Effector CD4-positive, alpha-beta T cell (primary cell): ENCODE measurements at regions not wholly inside any gene's neighbourhood (a gene's known extent, or its start where the extent isn't known, plus 50 kb on each side); places are given as distances from the start of the nearest gene placed in this dataset.
"Not testable (repeated sequence)": the region's sequence is repeated elsewhere in the genome, so short reads cannot be mapped to it uniquely, and the experiment has no call there.

Experiments used
- DNase-seq: peaks from one replicate; pipeline ENCODE4 v3.0.0-alpha.2; 2020

DNA sequence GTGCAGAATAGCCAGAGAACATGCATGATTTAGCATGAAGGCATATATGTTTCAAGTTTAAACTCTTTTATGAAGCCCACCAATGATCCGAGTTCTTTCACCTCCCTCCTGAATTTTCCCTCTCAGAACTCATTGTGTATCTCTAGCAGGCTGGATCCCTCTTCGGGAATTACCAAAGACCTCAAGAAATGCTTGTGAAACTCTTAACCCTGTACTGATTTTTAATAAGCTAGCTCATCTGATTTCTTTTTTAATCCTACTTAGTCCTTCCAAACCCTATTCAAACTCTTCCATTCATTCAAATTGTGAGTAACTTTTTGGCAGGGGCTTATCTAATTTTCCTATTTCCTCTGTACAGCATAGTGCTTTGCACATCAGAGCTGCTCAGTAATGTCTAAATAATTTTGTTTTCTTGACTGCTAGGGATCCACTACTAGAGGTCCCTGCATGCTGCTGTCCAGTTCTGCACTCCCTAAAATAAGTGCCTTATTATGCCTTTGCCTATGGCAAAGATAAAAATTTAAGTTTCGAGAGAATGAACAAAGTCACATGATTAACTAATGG, 723.8 kb downstream of the CDH11 start:
- no peak for DNase-seq

DNA sequence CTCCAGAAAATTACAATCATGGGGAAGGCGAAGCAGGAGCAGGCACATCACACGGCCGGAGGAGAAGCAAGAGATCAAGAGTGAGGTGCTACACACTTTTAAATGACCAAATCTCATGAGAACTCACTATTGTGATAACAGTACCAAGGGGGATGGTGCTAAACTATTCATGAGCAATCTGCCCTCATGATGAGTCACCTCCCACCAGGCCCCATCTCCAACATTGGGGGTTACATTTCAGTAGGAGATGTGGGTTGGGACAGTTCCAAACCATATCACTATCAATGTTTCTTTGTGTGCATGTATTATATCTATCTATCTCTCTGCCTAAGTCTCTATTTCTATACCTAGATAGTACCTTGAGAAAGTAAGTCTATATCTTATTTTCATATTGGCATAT, 724.8 kb downstream of the CDH11 start:
- DNase-seq, result no peak

DNA sequence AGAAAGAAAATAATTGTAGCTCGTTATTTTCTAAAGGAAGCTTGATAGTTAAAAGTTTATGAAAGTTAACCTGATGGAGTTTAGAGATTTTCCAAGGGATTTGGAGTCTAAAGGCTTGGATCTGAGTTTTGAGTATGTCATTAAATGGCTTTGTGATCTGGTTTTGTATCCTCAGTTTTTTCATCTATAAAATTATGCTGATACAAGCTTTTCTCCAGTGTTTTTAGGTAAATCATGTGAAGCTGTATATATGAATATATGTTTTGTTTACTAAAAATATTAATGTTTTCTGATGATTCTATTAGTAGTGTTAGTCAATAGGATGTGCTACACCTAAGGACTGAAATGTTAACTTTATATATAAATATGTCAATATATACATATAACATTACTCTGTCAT, 727.8 kb downstream of the CDH11 start:
- DNase-seq, result no peak

DNA sequence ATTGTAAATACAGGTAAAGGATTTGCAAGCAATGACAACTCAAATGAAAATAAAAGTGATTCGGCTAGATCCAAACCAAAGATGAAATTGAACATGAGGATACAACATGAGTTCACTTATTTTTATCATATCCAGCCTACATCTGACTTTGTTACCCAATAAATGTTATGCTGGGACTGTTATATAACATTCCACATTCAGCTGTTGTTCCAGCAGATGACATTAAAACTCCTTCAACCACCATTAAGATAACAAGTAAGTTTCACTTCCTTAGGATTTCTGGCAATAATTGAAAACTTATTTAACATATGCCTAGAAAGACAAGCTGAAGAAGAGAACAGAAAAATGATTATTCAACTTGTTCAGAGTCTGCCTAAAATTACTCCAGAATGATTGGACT, 729.4 kb downstream of the CDH11 start:
- DNase-seq, result no peak

DNA sequence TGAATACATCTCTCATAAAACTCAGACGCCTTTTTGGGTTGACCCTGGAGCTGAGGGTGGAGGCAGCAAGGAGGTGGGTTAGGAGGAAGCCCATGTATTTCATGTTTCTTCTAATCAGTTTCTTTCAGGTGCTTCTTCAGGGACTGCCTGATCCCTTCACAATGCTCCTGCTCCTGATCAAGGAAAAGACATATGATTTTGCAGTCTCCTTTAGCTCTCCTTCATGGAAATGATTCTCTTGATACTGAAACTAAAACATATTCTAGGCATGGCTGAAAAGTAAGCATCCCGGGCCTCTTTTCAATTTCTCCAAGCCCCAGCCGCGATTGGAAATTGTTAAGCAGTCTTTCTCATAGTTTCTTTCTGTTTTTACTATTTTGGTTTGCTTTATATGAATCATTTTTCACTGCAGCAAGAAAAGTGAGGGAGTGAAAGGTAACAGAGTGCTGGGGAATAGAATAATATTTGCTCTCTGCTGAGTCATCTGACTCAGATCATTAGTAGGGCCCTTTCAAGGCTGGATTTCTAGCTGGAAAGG, 730.7 kb downstream of the CDH11 start:
- DNase-seq, result no peak

DNA sequence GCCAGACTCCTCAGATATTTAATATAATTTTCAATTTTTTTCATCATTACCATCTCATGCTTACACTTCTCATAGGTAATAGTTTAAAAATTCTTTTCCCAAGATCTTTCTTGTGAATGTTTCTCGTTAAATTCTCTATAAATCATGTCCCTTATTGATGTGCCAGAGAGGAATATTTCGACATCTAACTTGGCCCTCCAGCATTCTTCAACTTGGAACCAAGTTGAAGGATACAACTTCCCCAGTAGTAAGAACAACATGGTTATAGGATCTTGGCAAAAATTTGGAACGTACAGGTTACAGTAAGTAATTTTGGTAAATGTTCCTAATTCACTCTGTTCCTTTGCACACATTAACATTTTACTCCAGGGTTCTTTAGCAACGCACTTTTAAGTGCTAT, 731.8 kb downstream of the CDH11 start:
- no peak for DNase-seq

DNA sequence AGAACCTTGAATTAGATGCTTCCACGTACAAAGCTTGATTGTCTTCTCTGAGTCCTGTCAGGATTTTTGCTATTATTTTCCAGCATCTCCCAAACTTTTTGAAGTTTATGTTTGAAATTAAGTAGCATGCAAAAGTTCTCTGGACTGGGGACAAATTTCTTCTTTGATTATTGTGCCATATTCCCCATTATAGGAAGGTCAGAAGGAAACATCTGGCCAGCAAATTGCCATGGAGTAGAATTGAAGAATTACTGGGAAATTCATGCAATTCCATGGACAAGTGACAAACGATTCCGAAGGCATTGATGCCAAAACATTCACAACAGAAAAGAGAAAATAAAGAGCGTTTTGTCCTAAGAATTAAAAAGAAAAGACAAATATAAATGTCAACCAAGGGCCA, 737.2 kb downstream of the CDH11 start:
- no peak for DNase-seq

DNA sequence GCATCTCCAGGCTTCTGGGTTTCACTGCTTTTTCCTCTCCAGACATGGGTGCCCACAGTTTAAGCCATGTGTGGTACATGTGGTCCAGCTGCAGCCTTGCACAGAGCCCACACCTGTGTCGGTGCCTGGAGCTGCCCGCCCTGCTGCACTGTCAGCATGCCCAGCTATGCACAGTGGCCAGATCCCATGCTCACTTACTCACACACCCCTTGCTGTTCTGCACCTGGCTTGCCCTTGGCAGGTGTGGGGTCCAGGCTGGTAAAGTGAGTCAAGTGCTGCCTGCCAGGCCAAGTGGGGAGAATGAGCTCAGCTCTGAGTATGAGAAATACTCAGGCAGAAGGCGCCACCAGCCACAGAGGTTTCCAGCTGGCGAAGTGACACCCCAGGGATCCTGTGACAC, 739.9 kb downstream of the CDH11 start:
- DNase-seq, result no peak

DNA sequence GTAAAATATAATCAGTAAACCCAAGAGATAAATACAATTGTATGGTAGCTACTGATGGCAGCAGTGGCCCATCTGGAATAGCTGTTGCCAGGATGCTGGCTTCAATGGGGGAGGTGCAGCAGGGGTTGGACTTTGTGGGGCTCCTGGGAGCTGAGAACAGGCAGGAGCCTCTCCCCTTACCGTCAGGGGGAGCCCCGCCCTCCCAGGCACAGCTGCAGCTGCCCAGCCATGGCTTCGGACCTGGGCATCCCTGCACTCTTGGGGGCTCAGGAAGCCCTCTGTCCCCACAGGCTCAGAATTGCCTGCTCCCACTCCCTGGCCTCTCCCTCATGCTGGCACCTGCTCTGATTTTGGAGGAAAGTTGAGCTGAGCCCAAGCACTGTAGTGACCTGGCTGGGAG, 741.1 kb downstream of the CDH11 start:
- DNase-seq, result no peak

DNA sequence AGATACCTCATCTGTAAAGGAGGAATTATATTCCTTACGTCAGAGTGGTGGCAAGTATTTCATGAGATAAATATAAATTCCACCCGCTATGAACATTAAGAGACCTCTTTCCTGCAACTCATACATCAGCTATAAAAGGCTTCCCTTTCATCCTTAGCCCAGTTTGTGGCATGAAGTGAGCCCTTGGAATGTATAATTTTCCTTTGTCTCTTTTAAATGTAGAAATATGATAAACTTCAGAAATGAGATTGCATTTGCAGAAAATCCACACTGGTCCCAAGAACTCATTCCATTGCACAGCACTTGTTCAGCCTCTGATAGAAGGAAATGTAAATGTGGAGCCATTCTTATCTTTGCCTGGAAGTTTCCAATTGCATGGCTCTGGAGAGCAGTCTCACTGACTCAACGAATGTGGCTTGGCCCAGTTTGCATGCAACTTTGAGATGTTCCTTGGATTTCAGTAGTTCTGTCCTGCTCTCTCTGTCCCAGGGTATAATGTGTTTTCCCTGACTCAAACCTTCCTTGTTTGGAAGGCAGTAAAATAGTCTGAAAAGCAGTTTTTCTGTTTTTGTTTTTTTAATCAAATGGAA, 746.4 kb downstream of the CDH11 start:
- DNase-seq, result no peak

DNA sequence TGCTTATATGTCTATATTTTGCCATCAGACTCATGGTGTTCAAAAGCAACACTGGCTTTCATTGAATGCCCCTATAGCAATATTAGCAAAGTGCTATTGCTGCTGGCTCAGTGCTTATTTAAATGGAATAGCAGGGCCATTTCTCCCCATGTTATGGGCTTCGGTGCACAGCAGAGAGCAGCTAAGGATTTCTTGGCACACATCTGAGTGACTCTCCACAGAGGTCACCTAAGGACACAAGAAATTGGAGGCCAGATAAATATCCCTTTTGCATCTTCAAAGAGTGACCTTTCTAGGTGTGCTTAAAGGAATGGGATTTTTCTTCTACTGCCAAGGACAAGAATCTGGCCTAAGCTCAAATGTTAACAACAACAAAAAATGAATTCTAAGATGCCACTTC, 751.8 kb downstream of the CDH11 start:
- no peak for DNase-seq

DNA sequence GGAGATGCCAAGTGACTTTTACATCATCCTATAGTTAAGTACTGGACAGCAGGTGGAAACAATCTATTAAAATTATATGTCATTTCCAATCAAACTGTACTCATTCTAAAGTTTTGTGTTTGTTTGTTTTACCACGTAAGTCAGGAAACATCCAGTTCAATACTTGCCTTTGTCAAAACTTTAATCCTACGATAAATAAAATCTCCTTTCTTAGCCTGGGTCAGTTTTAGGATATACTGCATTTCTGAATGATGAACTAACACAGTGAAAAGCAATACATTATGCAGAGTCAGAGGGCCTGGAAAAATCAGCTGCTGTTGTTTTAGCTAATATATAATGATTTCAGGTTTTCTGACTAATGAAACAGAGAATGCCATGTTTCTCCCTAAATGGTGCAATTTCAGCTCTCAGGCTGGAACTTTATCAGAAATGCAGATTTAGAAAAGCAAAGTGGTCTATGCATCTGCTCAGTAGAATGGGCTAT, 756.4 kb downstream of the CDH11 start:
- no peak for DNase-seq

DNA sequence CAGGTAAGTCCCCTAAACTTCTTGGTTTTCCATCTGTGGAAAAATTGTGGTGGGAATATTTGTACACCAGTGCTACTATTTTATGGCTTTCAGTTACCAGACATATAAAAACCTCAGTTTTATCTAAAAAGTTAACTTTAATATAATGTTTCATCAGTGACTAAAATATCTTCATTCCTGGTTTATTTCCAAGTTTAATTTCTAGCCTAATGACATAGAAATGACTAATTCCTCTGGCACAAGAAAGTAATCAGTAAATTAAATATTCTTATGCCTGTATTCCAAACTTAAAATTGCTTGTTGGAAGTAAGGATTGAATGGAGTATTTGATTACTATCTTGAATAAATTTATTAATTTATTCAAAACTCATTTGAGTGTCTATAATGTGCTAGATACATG, 757.0 kb downstream of the CDH11 start:
- DNase-seq, result no peak

DNA sequence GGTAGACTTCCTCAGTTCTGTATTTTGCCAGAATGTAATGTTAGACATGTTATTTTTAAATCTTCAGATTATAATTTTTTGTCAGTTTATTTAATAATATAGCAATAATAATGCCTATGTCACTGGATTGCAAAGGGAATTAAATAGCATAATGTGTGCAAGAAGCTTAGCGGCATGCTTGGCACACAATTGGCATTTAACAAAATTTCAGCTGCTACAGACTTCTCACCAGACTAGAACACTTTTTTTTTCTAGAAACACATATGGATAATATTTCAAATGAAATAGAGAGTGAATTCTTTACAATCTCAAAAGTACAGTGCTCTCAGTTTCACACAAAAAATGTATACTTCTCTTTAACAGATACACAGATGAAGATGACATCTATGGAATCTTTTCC, 757.4 kb downstream of the CDH11 start:
- no peak for DNase-seq

DNA sequence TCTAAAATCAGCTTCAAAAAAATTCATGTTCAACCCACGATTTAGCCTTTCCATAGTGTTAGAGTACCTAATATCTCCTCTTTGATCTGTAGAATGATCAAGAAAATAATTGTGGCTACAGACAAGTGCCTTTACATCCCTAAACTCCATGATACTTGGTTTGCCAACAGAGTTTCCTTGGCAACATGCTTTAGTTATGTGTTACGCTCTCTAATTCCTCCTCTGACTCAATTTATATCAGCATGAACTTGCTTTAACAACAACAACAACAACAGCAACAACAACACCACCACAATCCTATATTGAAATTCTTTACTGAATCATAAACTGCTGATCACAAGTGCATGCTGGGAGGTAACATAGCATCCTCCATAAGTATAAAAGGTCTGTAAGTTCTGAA, 757.8 kb downstream of the CDH11 start:
- no peak for DNase-seq

DNA sequence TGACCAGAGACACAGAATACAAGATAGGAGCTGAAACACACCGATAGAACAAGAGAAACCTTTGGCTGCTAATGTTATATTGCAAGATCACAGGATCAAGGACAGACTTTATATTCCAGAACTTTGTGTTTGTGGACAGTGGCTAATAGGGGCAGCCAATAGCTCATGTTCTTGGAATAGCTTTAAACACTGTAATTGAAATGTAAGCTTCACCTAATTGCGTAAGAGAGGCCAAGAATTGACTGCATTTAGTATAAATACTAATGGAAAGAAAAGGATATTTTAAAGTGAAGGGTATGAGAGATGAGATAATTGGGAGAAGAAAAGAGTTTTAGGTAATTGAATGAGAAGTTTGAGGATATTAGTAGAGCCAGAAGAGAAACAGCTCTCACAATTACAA, 758.8 kb downstream of the CDH11 start:
- no peak for DNase-seq

DNA sequence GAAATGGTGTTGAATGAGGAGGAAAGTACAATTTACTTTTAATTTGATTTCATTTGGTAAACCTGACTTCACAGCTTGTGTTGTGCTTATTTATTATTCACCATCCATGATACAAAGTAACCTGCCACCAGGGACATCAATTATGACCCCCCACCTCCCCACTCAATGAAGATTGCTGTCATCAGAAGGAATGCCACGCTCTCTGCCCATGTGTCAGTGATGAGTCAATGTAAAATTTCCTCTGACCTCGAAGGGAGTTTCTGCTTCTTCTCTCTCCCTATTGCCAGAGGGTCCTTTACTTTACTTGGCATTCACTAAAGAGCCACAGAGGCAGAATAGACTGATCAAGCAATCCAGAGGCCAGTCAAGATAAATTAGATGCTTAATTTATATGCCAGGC, 759.7 kb downstream of the CDH11 start:
- no peak for DNase-seq

DNA sequence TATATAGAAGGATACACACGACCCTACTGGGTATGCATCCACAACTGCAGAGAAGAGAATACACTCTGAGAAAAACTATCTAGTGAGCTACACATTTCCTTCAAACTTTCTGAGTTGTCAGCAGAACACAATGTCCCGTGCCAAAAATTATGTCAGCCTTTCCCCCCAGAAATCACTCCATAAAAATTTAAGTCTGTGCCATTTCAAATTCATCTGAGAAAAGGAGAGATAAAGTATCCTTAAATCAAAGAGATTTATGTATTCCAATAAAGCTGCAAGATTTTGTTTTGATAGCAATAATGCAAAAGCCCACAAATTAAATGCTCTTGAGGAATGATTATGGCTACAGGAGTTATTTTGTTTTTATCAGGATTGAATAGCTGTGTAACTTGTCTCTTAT, 760.1 kb downstream of the CDH11 start:
- no peak for DNase-seq

DNA sequence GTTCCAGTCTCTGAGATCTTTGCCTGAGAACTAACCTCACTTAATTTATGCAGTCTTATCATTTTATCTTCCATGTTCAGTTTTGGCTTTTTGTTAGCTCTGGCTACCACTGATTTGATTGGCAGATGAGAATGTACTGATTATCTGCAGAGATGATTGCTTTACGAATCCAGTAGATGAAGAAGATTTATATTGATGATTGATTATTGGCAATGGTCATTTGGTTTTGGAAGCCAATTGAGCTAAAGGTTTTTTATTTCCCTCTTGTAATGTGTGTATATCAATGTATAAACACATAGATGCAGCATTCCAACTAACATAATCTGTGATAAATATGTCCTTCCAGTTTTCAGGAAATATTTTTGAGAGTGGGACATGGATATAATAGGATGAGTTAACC, 763.6 kb downstream of the CDH11 start:
- no peak for DNase-seq

DNA sequence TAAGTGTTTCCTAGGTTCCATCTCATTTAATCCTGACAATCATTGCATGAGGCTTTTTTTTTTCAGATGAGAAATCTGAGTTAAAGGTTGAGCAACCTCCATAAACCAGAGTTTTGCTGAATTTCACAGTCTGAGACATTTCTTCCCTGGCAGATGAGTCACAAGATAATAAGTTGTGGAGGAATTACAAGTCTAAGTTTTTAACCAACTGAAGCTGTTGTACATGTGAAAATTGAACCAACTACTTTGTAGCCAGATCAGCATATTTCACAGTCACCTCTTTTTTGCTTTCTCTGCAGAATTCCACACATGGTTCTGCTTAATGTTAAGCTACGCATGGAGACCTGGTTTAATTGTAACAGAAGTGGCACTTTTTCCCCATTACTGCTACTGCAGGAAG, 765.6 kb downstream of the CDH11 start:
- no peak for DNase-seq

DNA sequence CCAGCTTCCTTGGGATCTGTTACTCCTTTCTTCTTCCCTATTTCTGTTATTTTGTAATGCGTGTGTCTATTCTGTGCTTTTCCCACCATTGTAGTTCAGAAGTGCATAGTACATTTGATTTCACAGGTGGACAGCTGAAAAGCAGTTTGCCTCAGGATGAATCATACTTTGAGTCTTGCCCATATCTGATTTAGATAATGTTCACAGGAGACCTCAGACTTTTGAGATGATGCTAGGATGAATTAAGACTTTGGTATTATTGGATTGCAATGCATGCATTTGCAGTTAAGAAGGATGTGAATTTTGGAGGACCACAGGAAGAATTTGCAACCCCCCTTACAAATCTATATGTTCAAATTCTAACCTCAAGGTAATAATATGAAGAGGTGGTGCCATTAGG, 769.6 kb downstream of the CDH11 start:
- DNase-seq, result no peak

DNA sequence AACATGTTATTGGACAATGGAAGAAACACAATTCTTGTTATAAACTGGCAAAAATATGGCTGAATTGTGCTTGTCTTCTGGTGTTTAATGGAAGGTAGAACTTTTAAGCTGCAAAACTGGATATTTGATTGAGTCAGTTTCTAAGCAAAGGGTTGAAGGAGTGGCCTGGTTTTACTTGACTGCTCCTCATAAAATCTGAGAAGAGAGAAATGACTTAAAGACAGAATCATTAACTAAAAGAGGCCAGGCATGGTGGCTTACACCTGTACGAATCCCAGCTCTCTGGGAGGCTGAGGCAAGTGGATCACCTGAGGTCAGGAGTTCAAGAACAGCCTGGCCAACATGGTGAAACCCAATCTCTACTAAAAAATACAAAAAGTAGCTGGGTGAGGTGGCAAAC, 770.7 kb downstream of the CDH11 start:
- no peak for DNase-seq

DNA sequence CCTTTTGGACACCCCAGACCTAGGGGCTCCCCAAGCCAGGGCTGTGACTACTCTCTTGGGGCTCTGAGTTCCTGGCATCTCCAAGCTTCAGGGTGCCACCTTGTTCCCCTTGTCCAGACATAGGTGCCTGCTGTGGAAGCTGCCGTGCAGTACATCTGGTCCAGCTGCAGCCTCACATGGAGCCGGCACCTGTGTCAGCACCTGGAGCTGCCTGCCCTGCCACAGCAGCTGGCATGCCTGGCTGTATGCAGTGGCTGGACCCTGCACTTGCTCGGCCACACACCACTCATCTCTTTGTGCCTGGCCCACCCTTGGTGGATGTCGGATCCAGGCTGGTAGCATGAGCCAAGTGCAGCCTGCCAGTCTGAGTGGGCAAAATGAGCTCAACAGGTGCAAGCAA, 775.8 kb downstream of the CDH11 start:
- no peak for DNase-seq

DNA sequence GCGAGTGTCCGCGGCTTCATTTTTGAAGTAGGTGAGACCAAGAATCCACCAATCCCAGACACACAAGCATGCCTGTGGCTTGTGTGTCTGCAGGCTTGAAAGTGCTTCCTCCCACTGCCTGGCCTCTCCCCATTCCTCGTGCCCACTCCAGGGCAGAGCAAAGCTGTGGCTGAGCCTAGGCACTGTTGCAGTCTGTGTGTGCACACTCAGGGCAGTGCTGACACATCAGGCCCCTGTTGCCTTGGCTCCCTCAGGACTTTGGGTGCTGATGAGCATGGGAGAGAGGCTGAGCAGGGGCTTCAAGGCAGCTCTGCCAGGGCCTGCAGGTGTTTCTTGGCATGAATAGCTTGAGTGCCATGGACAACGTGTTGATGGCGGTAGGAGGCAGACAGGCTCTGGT, 776.7 kb downstream of the CDH11 start:
- no peak for DNase-seq

DNA sequence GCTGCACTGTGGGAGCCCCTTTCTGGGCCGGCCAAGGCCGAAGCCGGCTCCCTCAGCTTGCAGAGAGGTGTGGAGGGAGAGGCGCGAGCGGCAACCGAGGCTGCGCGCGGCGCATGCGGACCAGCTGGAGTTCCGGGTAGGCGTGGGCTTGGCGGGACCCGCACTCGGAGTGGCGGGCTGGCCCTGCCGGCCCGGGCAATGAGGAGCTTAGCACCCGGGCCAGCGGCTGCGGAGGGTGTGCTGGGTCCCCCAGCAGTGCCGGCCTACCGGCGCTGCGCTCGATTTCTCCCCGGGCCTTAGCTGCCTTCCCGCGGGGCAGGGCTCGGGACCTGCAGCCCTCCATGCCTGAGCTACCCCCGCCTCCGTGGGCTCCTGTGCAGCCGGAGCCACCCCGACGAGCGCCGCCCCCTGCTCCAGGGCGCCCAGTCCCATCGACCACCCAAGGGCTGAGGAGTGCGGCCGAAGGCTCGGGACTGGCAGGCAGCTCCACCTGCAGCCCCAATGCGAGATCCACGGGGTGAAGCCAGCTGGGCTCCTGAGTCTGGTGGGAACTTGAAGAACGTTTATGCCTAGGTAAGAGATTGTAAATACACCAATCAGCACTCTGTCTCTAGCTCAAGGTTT, 777.9 kb downstream of the CDH11 start:
- DNase-seq, result not testable (repeated sequence)
